ENCODE measurements at regions not wholly inside any gene's neighbourhood (a gene's known extent, or its start where the extent isn't known, plus 50 kb on each side); places are given as distances from the start of the nearest gene placed in this dataset.
"Not testable (repeated sequence)": the region's sequence is repeated elsewhere in the genome, so short reads cannot be mapped to it uniquely, and the experiment has no call there.

GRCh38 chr18:7178568-7178967, 52.3 kb upstream of the LRRC30 start:
- DNase-seq (ENCODE audit: low read depth in 2 of 3, low spot score in 2 of 3), result not testable (repeated sequence)

DNA sequence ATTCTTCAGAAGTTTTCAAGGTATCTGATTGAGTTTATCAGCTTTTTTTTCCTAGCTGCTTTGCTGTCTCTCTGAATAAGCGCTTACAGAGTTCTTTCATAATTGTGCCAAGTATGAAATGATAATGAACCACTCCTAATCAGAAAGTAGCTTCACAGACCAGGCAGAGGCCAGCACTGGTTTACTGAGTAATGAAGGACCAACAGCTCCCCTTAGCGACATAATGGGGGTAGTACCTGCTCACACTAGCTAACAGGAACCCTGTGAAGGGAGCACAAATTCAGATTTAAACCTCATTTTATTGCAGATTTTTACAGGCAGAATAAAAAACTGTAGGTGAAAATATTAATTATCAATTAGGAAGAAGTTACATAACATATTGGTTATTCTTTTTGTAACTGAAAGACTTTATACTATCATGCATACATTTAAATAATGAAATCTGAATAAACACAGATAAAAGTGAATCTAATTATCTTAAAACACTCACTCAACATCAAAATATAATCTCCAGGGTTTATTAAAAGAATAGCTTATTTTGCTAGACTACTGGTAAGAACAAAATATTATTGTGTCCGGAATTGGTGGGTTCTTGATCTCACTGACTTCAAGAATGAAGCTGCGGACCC, 53.7 kb upstream of the LRRC30 start:
- peak in 2 of 3 donors; percentile 31 to 69 for DNase-seq (ENCODE audit: low read depth in 2 of 3, low spot score in 2 of 3)

- no peak for DNase-seq (ENCODE audit: low read depth in 2 of 3, low spot score in 2 of 3)
Measured at GRCh38 chr18:7174344-7175095, 56.4 kb upstream of the LRRC30 start.

- no peak for DNase-seq (ENCODE audit: low read depth in 2 of 3, low spot score in 2 of 3)
Measured at GRCh38 chr18:7173216-7173615, 55.6 kb upstream of the LAMA1 start.

DNA sequence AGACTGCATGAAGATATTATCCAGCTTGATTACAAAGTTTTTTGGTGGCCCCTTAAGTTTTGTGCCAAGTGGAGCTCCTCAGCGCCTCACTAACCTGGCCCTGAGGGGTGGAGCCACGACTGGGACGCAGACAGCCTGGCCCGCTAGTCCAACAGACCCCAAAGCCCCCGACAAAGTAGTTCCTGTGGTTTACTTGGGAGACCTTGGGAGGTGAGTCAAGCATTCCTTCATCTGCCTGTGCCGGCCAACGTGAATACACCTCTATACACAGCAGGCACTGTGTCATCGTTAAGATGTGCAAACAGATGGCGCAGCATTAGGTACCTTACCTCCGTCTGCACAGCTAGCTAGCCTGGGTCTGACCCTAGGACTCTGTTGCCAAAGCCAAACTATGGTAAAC, 55.0 kb upstream of the LAMA1 start:
- no peak for DNase-seq (ENCODE audit: low read depth in 2 of 3, low spot score in 2 of 3)

GRCh38 chr18:7170292-7170691, 52.7 kb upstream of the LAMA1 start:
- DNase-seq (ENCODE audit: low read depth in 2 of 3, low spot score in 2 of 3), result no peak

GRCh38 chr18:7169601-7170000, 52.0 kb upstream of the LAMA1 start:
- DNase-seq (ENCODE audit: low read depth in 2 of 3, low spot score in 2 of 3), result no peak

- no peak for DNase-seq (ENCODE audit: low read depth in 2 of 3, low spot score in 2 of 3)
Measured at GRCh38 chr18:7168408-7168807, 50.8 kb upstream of the LAMA1 start.

All from hematopoietic multipotent progenitor cell (in vitro differentiated cells).